ENCODE measurements at regions not wholly inside any gene's neighbourhood (a gene's known extent, or its start where the extent isn't known, plus 50 kb on each side); places are given as distances from the start of the nearest gene placed in this dataset.
"Not testable (repeated sequence)": the region's sequence is repeated elsewhere in the genome, so short reads cannot be mapped to it uniquely, and the experiment has no call there.

DNA sequence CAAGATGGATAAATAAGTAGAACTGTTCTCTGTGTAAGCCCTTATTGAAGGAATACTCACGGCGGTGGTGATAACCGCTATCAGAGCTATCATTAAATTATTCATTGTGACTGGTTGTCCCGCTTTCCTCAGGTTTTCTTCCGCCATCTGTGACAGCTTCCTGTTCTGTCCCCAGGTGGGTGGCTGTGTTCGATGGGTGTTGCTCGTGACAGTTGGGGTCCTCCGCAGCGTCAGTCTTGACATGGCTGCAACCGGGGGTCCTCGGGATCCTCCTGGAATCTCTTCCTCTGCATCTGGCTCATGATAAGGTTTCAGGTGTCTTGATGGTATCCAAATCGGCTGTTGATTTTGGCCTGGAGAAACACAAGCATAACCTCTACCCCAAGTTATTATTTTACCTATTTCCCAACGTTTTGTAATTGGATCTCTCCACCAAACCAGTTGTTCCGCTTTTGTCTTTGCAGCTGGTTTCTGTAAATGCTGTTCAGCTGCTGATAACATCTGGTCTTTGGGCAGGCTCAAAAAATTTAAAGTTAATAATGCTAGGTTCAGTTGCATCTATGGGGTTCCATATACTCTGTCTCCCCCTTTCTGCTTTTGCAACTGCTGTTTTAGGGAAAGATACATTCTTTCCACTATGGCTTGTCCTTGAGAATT is 58.1 kb upstream of the INSIG1 start:
- not testable (repeated sequence) for TF ChIP-seq POLR2A (IDR thresholded peaks at IDR 0.05; ENCODE audit: low read length); GATA1 (IDR thresholded peaks at IDR 0.05; ENCODE audit: low read depth, low read length)

Measured in erythroblast (primary cell).